GM18873 (cell line): ENCODE measurements at regions not wholly inside any gene's neighbourhood (a gene's known extent, or its start where the extent isn't known, plus 50 kb on each side); places are given as distances from the start of the nearest gene placed in this dataset.

Experiments
- ATAC-seq: cut with Tn5 transposase; IDR thresholded peaks from one replicate; pipeline ENCODE4 v1.9.1; 2021; ENCODE audit warnings: mild to moderate bottlenecking, moderate library complexity, moderate number of reproducible peaks; ENCODE audit not compliant: unreplicated experiment, low FRiP score

- no peak for ATAC-seq
Observed at GRCh38 chr11:24289301-24289700, 207.6 kb upstream of the LUZP2 start.

- no peak for ATAC-seq
Observed at GRCh38 chr11:24293964-24294363, 202.9 kb upstream of the LUZP2 start.

- ATAC-seq, result no peak
Observed at GRCh38 chr11:24295360-24295759, 201.5 kb upstream of the LUZP2 start.

GRCh38 chr11:24297461-24297860 lies 199.4 kb upstream of the LUZP2 start:
- ATAC-seq, result no peak

- no peak for ATAC-seq
Observed at GRCh38 chr11:24298146-24298545, 198.7 kb upstream of the LUZP2 start.

- ATAC-seq, result no peak
Observed at GRCh38 chr11:24311974-24312373, 184.9 kb upstream of the LUZP2 start.

GRCh38 chr11:24312464-24313238 lies 184.2 kb upstream of the LUZP2 start:
- ATAC-seq, result no peak

- no peak for ATAC-seq
Observed at GRCh38 chr11:24321229-24321628, 175.6 kb upstream of the LUZP2 start.

- no peak for ATAC-seq
Observed at GRCh38 chr11:24324211-24324610, 172.6 kb upstream of the LUZP2 start.

- ATAC-seq, result no peak
Observed at GRCh38 chr11:24344222-24344621, 152.6 kb upstream of the LUZP2 start.

GRCh38 chr11:24348908-24349307 lies 147.9 kb upstream of the LUZP2 start:
- ATAC-seq, result no peak

GRCh38 chr11:24351179-24351578 lies 145.7 kb upstream of the LUZP2 start:
- no peak for ATAC-seq

GRCh38 chr11:24356501-24356900 lies 140.4 kb upstream of the LUZP2 start:
- no peak for ATAC-seq

- no peak for ATAC-seq
Observed at GRCh38 chr11:24357620-24358410, 139.0 kb upstream of the LUZP2 start.

- no peak for ATAC-seq
Observed at GRCh38 chr11:24372491-24372890, 124.4 kb upstream of the LUZP2 start.

- ATAC-seq, result no peak
Observed at GRCh38 chr11:24373516-24373915, 123.3 kb upstream of the LUZP2 start.

- ATAC-seq, result no peak
Observed at GRCh38 chr11:24375351-24375750, 121.5 kb upstream of the LUZP2 start.

- ATAC-seq, result no peak
Observed at GRCh38 chr11:24375931-24376330, 120.9 kb upstream of the LUZP2 start.

GRCh38 chr11:24383137-24383536 lies 113.7 kb upstream of the LUZP2 start:
- no peak for ATAC-seq

- ATAC-seq, result no peak
Observed at GRCh38 chr11:24384240-24384639, 112.6 kb upstream of the LUZP2 start.

GRCh38 chr11:24386546-24387397 lies 110.1 kb upstream of the LUZP2 start:
- no peak for ATAC-seq
